ENCODE measurements at regions not wholly inside any gene's neighbourhood (a gene's known extent, or its start where the extent isn't known, plus 50 kb on each side); places are given as distances from the start of the nearest gene placed in this dataset.

GRCh38 chr9:73807952-73808351 lies 656.3 kb downstream of the ANXA1 start:
- TF ChIP-seq EZH2 (IDR thresholded peaks at IDR 0.05) (no peak), FOXP2 (optimal IDR thresholded peaks at IDR 0.05; ENCODE audit: control extremely low read depth, extremely low read length, insufficient read depth) (no peak), POLR2AphosphoS5 (IDR thresholded peaks at IDR 0.05; ENCODE audit: borderline replicate concordance, low read depth, low read length) (no peak)
- Histone ChIP-seq H3K36me3 (ENCODE audit: insufficient read depth, low read length) (no peaks in the 10 kb centered on the region), H3K27ac (no peak overlapping the region), H3K9me3 (ENCODE audit: low read depth, low read length) (no peaks in the 10 kb centered on the region), H3K9ac (ENCODE audit: insufficient read length) (no peak overlapping the region), H3K4me3 (no peak overlapping the region)
- no peak for DNase-seq (ENCODE audit: low read depth, low spot score)

- TF ChIP-seq EZH2 (IDR thresholded peaks at IDR 0.05) (no peak), POLR2AphosphoS5 (IDR thresholded peaks at IDR 0.05; ENCODE audit: borderline replicate concordance, low read depth, low read length) (no peak), FOXP2 (optimal IDR thresholded peaks at IDR 0.05; ENCODE audit: control extremely low read depth, extremely low read length, insufficient read depth) (no peak)
- no peak overlapping the region for H3K27ac ChIP-seq
- no peak for DNase-seq (ENCODE audit: low read depth, low spot score)
- no peak overlapping the region for H3K9ac ChIP-seq (ENCODE audit: insufficient read length)
- H3K4me3 ChIP-seq: no peak overlapping the region
- no peaks in the 10 kb centered on the region for H3K9me3 ChIP-seq (ENCODE audit: low read depth, low read length)
- no peaks in the 10 kb centered on the region for H3K36me3 ChIP-seq (ENCODE audit: insufficient read depth, low read length)
These were observed 659.0 kb downstream of the ANXA1 start for GRCh38 chr9:73810585-73811215.

- TF ChIP-seq EZH2 (IDR thresholded peaks at IDR 0.05) (no peak), POLR2AphosphoS5 (IDR thresholded peaks at IDR 0.05; ENCODE audit: borderline replicate concordance, low read depth, low read length) (no peak), FOXP2 (optimal IDR thresholded peaks at IDR 0.05; ENCODE audit: control extremely low read depth, extremely low read length, insufficient read depth) (no peak)
- H3K9me3 ChIP-seq (ENCODE audit: low read depth, low read length): no peaks in the 10 kb centered on the region
- H3K27ac ChIP-seq: no peak overlapping the region
- H3K4me3 ChIP-seq: no peak overlapping the region
- no peak for DNase-seq (ENCODE audit: low read depth, low spot score)
- H3K9ac ChIP-seq (ENCODE audit: insufficient read length): no peak overlapping the region
- H3K36me3 ChIP-seq (ENCODE audit: insufficient read depth, low read length): no peaks in the 10 kb centered on the region
These were observed 661.9 kb downstream of the ANXA1 start for GRCh38 chr9:73813546-73813945.

- H3K9me3 ChIP-seq (ENCODE audit: low read depth, low read length): no peaks in the 10 kb centered on the region
- no peak for TF ChIP-seq POLR2AphosphoS5 (IDR thresholded peaks at IDR 0.05; ENCODE audit: borderline replicate concordance, low read depth, low read length)
- no peak for TF ChIP-seq FOXP2 (optimal IDR thresholded peaks at IDR 0.05; ENCODE audit: control extremely low read depth, extremely low read length, insufficient read depth)
- no peak for TF ChIP-seq EZH2 (IDR thresholded peaks at IDR 0.05)
- H3K27ac ChIP-seq: no peak overlapping the region
- no peak for DNase-seq (ENCODE audit: low read depth, low spot score)
- no peak overlapping the region for H3K9ac ChIP-seq (ENCODE audit: insufficient read length)
- H3K36me3 ChIP-seq (ENCODE audit: insufficient read depth, low read length): no peaks in the 10 kb centered on the region
- H3K4me3 ChIP-seq: no peak overlapping the region
These were observed 665.2 kb downstream of the ANXA1 start for GRCh38 chr9:73816905-73817304.

GRCh38 chr9:73824671-73825070 lies 672.5 kb upstream of the RORB start:
- no peak for TF ChIP-seq FOXP2 (optimal IDR thresholded peaks at IDR 0.05; ENCODE audit: control extremely low read depth, extremely low read length, insufficient read depth)
- no peak for TF ChIP-seq EZH2 (IDR thresholded peaks at IDR 0.05)
- TF ChIP-seq POLR2AphosphoS5 (IDR thresholded peaks at IDR 0.05; ENCODE audit: borderline replicate concordance, low read depth, low read length): no peak
- no peaks in the 10 kb centered on the region for H3K36me3 ChIP-seq (ENCODE audit: insufficient read depth, low read length)
- H3K27ac ChIP-seq: no peak overlapping the region
- no peak overlapping the region for H3K4me3 ChIP-seq
- H3K9ac ChIP-seq (ENCODE audit: insufficient read length): no peak overlapping the region
- no peaks in the 10 kb centered on the region for H3K9me3 ChIP-seq (ENCODE audit: low read depth, low read length)
- DNase-seq (ENCODE audit: low read depth, low spot score): no peak

- TF ChIP-seq EZH2 (IDR thresholded peaks at IDR 0.05): no peak
- no peak for TF ChIP-seq FOXP2 (optimal IDR thresholded peaks at IDR 0.05; ENCODE audit: control extremely low read depth, extremely low read length, insufficient read depth)
- TF ChIP-seq POLR2AphosphoS5 (IDR thresholded peaks at IDR 0.05; ENCODE audit: borderline replicate concordance, low read depth, low read length): no peak
- no peak for DNase-seq (ENCODE audit: low read depth, low spot score)
- Histone ChIP-seq H3K4me3 (no peak overlapping the region), H3K9me3 (ENCODE audit: low read depth, low read length) (no peaks in the 10 kb centered on the region), H3K36me3 (ENCODE audit: insufficient read depth, low read length) (no peaks in the 10 kb centered on the region), H3K27ac (no peak overlapping the region), H3K9ac (ENCODE audit: insufficient read length) (no peak overlapping the region)
These were observed 658.3 kb upstream of the RORB start for GRCh38 chr9:73838871-73839270.

GRCh38 chr9:73839471-73839870 lies 657.7 kb upstream of the RORB start:
- no peak overlapping the region for H3K9ac ChIP-seq (ENCODE audit: insufficient read length)
- no peak for DNase-seq (ENCODE audit: low read depth, low spot score)
- no peak overlapping the region for H3K4me3 ChIP-seq
- H3K36me3 ChIP-seq (ENCODE audit: insufficient read depth, low read length): no peaks in the 10 kb centered on the region
- H3K9me3 ChIP-seq (ENCODE audit: low read depth, low read length): no peaks in the 10 kb centered on the region
- no peak overlapping the region for H3K27ac ChIP-seq
- no peak for TF ChIP-seq EZH2 (IDR thresholded peaks at IDR 0.05)
- no peak for TF ChIP-seq POLR2AphosphoS5 (IDR thresholded peaks at IDR 0.05; ENCODE audit: borderline replicate concordance, low read depth, low read length)
- TF ChIP-seq FOXP2 (optimal IDR thresholded peaks at IDR 0.05; ENCODE audit: control extremely low read depth, extremely low read length, insufficient read depth): no peak

GRCh38 chr9:73841018-73841417 lies 656.1 kb upstream of the RORB start:
- no peaks in the 10 kb centered on the region for H3K9me3 ChIP-seq (ENCODE audit: low read depth, low read length)
- no peak for TF ChIP-seq EZH2 (IDR thresholded peaks at IDR 0.05)
- TF ChIP-seq POLR2AphosphoS5 (IDR thresholded peaks at IDR 0.05; ENCODE audit: borderline replicate concordance, low read depth, low read length): no peak
- no peak for TF ChIP-seq FOXP2 (optimal IDR thresholded peaks at IDR 0.05; ENCODE audit: control extremely low read depth, extremely low read length, insufficient read depth)

GRCh38 chr9:73844135-73844534 lies 653.0 kb upstream of the RORB start:
- H3K4me3 ChIP-seq: no peak overlapping the region
- TF ChIP-seq FOXP2 (optimal IDR thresholded peaks at IDR 0.05; ENCODE audit: control extremely low read depth, extremely low read length, insufficient read depth) (no peak), POLR2AphosphoS5 (IDR thresholded peaks at IDR 0.05; ENCODE audit: borderline replicate concordance, low read depth, low read length) (no peak), EZH2 (IDR thresholded peaks at IDR 0.05) (no peak)
- no peaks in the 10 kb centered on the region for H3K9me3 ChIP-seq (ENCODE audit: low read depth, low read length)
- no peak for DNase-seq (ENCODE audit: low read depth, low spot score)
- no peak overlapping the region for H3K9ac ChIP-seq (ENCODE audit: insufficient read length)
- H3K36me3 ChIP-seq (ENCODE audit: insufficient read depth, low read length): no peaks in the 10 kb centered on the region
- H3K27ac ChIP-seq: no peak overlapping the region

More at GRCh38 chr9:73841018-73841417, 656.1 kb upstream of the RORB start:
- no peak for DNase-seq (ENCODE audit: low read depth, low spot score)
- H3K4me3 ChIP-seq: no peak overlapping the region
- H3K9ac ChIP-seq (ENCODE audit: insufficient read length): no peak overlapping the region
- H3K36me3 ChIP-seq (ENCODE audit: insufficient read depth, low read length): no peaks in the 10 kb centered on the region
- no peak overlapping the region for H3K27ac ChIP-seq
